ENCODE measurements at regions not wholly inside any gene's neighbourhood (a gene's known extent, or its start where the extent isn't known, plus 50 kb on each side); places are given as distances from the start of the nearest gene placed in this dataset.

GRCh38 chr3:137065381-137065780 lies 107.6 kb downstream of the IL20RB start:
- no peaks in the 10 kb centered on the region for H3K36me3 ChIP-seq (replicated peaks in 1 of 2; ENCODE audit: control insufficient read depth in 1 of 2, insufficient read depth in 2 of 2, low read length in 2 of 2)
- H3K9me3 ChIP-seq (ENCODE audit: low read length) = no peaks in the 10 kb centered on the region
- ChIA-PET CTCF (ENCODE audit: low intra/inter-chr PET ratio, low total read pairs) (no interaction called here), POLR2A (no interaction called here)
- FAIRE-seq = no peak
- H3K4me3 ChIP-seq (replicated peaks in 1 of 3; ENCODE audit: insufficient read depth in 1 of 3, low read depth in 2 of 3, low read length in 3 of 3) = no peak overlapping the region
- no peak overlapping the region for H2AFZ ChIP-seq (ENCODE audit: low read length)
- peaks cover 0 to 14% of the 10 kb centered on the region in 2 experiments; a peak in 3 of 5 replicates for H3K27me3 ChIP-seq (ENCODE audit: control insufficient read depth in 1 of 2, insufficient read depth in 2 of 2, low read length in 2 of 2)
- peak; percentile 25; the same call in 1 of the 3 replicates for ATAC-seq
- in situ Hi-C loops (cut with HindIII; ENCODE audit: extremely low pct_ligation_motif_present, low pct_unique_long_range_greater_than_20kb) (no loop called here), intact Hi-C loops (cut with micrococcal nuclease; ENCODE audit: unreplicated experiment) (no loop called here)
- 0% methylated on average over 1 of the region's 1 CpG for WGBS (ENCODE audit: low lambda C conversion rate)
- no peak overlapping the region for H3K4me2 ChIP-seq (ENCODE audit: low read depth, low read length)
- H3K9ac ChIP-seq (ENCODE audit: insufficient read depth, low read depth, low read length) = no peak overlapping the region
- BruUV-seq (replicated peaks) = no TSS peak
- no peaks in the 10 kb centered on the region for H3K79me2 ChIP-seq (ENCODE audit: insufficient read depth, low read length)
- TF ChIP-seq PRPF4 (IDR thresholded peaks at IDR 0.05; ENCODE audit: low read depth, low read length, poor library complexity, severe bottlenecking) (no peak), EP300 (IDR thresholded peaks at IDR 0.05; ENCODE audit: low read depth in 2 of 2, low read length in 2 of 2) (no peak), EP300 (CRISPR knock-in tag; IDR thresholded peaks at IDR 0.05; ENCODE audit: borderline replicate concordance) (no peak), ZBTB43 (CRISPR knock-in tag; conservative IDR thresholded peaks at IDR 0.05) (no peak), TP53 (CRISPR knock-in tag; conservative IDR thresholded peaks at IDR 0.05) (no peak), ZNF766 (CRISPR knock-in tag; IDR thresholded peaks at IDR 0.05; ENCODE audit: borderline replicate concordance) (no peak), EHMT2 (IDR thresholded peaks at IDR 0.05; ENCODE audit: borderline replicate concordance, low read depth, low read length) (no peak), MBD4 (IDR thresholded peaks at IDR 0.05; ENCODE audit: borderline replicate concordance, low read length) (no peak), RARG (CRISPR knock-in tag; IDR thresholded peaks at IDR 0.05; ENCODE audit: low read depth) (no peak), TFDP1 (CRISPR knock-in tag; IDR thresholded peaks at IDR 0.05; ENCODE audit: borderline replicate concordance) (no peak), TCF7 (IDR thresholded peaks at IDR 0.05; ENCODE audit: low read depth) (no peak)
- TF ChIP-seq, protein P1, sequence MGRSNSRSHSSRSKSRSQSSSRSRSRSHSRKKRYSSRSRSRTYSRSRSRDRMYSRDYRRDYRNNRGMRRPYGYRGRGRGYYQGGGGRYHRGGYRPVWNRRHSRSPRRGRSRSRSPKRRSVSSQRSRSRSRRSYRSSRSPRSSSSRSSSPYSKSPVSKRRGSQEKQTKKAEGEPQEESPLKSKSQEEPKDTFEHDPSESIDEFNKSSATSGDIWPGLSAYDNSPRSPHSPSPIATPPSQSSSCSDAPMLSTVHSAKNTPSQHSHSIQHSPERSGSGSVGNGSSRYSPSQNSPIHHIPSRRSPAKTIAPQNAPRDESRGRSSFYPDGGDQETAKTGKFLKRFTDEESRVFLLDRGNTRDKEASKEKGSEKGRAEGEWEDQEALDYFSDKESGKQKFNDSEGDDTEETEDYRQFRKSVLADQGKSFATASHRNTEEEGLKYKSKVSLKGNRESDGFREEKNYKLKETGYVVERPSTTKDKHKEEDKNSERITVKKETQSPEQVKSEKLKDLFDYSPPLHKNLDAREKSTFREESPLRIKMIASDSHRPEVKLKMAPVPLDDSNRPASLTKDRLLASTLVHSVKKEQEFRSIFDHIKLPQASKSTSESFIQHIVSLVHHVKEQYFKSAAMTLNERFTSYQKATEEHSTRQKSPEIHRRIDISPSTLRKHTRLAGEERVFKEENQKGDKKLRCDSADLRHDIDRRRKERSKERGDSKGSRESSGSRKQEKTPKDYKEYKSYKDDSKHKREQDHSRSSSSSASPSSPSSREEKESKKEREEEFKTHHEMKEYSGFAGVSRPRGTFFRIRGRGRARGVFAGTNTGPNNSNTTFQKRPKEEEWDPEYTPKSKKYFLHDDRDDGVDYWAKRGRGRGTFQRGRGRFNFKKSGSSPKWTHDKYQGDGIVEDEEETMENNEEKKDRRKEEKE (IDR thresholded peaks at IDR 0.05) = no peak
- no peak for DNase-seq (ENCODE audit: low spot score)
- H4K20me1 ChIP-seq (ENCODE audit: insufficient read depth, low read length) = no peaks in the 10 kb centered on the region
- H3K27ac ChIP-seq (ENCODE audit: extremely low read length, insufficient read depth, low read length) = no peak overlapping the region
- H3K4me1 ChIP-seq (ENCODE audit: insufficient read depth, low read length) = no peaks in the 10 kb centered on the region

All from HepG2 (cell line).